HEK293 (cell line): ENCODE measurements at regions not wholly inside any gene's neighbourhood (a gene's known extent, or its start where the extent isn't known, plus 50 kb on each side); places are given as distances from the start of the nearest gene placed in this dataset.

ENCODE experiments used
- CTCF ChIP-seq: fragments of 450-650 bp; formaldehyde crosslinking; IDR thresholded peaks from 2 replicates; pipeline ENCODE4 v1.5.1; 2016; ENCODE audit warnings: missing biosample characterization, missing genetic modification characterization
- MYNN ChIP-seq: fragments of 450-650 bp; formaldehyde crosslinking; IDR thresholded peaks from 2 replicates; pipeline ENCODE4 v1.5.1; 2016; ENCODE audit warnings: missing biosample characterization, missing genetic modification characterization, borderline replicate concordance
- PRDM1 ChIP-seq: fragments of 450-650 bp; formaldehyde crosslinking; IDR thresholded peaks from 2 replicates; pipeline ENCODE4; 2016; ENCODE audit warnings: missing biosample characterization, missing genetic modification characterization
- ZNF10 ChIP-seq: fragments of 450-650 bp; formaldehyde crosslinking; IDR thresholded peaks from 2 replicates; pipeline ENCODE4 v1.5.1; 2017; ENCODE audit warnings: missing biosample characterization, missing genetic modification characterization
- ZNF202 ChIP-seq: fragments of 450-650 bp; formaldehyde crosslinking; IDR thresholded peaks from 2 replicates; pipeline ENCODE4 v1.5.1; 2016; ENCODE audit warnings: missing biosample characterization, missing genetic modification characterization, borderline replicate concordance
- ZNF791 ChIP-seq: fragments of 450-650 bp; formaldehyde crosslinking; IDR thresholded peaks from 2 replicates; pipeline ENCODE4 v1.5.1; 2016; ENCODE audit warnings: missing biosample characterization, missing genetic modification characterization
- TF ChIP-seq, protein P1 (sequence below): fragments of 450-650 bp; formaldehyde crosslinking; IDR thresholded peaks from 2 replicates; pipeline ENCODE4 v1.5.1; 2016; ENCODE audit warnings: missing biosample characterization, missing genetic modification characterization
- TF ChIP-seq, protein P2 (sequence below): fragments of 450-650 bp; formaldehyde crosslinking; IDR thresholded peaks from 2 replicates; pipeline ENCODE4 v1.5.1; 2016; ENCODE audit warnings: missing biosample characterization, missing genetic modification characterization
- TF ChIP-seq, protein P3 (sequence below): fragments of 450-650 bp; formaldehyde crosslinking; IDR thresholded peaks from 2 replicates; pipeline ENCODE4 v1.5.1; 2016; ENCODE audit warnings: missing biosample characterization, missing genetic modification characterization

DNA sequence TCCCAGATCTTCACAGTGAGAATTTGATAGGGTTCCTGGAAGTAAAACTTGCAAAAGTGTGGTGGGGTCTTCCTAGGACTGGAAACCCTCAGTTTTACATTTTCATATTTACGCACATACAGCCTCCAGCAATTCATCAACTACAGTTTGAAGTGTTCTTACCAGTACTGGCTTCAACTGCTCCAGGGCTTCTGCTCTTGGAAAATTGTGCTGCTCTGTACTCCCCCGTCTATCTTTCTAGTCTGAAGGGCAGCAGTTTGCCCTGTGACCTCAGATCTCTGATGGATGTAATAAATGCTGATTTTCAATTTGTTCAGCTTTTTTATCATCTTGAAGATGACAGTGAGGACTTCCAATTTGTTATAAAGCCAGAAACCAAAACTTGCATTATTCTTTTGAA, 458.9 kb upstream of the FSTL5 start:
- no peak for TF ChIP-seq CTCF (tag by site-specific recombination)
- no peak for TF ChIP-seq ZNF10
- TF ChIP-seq ZNF202: no peak
- TF ChIP-seq MYNN (tag by site-specific recombination): no peak
- TF ChIP-seq, protein P1, sequence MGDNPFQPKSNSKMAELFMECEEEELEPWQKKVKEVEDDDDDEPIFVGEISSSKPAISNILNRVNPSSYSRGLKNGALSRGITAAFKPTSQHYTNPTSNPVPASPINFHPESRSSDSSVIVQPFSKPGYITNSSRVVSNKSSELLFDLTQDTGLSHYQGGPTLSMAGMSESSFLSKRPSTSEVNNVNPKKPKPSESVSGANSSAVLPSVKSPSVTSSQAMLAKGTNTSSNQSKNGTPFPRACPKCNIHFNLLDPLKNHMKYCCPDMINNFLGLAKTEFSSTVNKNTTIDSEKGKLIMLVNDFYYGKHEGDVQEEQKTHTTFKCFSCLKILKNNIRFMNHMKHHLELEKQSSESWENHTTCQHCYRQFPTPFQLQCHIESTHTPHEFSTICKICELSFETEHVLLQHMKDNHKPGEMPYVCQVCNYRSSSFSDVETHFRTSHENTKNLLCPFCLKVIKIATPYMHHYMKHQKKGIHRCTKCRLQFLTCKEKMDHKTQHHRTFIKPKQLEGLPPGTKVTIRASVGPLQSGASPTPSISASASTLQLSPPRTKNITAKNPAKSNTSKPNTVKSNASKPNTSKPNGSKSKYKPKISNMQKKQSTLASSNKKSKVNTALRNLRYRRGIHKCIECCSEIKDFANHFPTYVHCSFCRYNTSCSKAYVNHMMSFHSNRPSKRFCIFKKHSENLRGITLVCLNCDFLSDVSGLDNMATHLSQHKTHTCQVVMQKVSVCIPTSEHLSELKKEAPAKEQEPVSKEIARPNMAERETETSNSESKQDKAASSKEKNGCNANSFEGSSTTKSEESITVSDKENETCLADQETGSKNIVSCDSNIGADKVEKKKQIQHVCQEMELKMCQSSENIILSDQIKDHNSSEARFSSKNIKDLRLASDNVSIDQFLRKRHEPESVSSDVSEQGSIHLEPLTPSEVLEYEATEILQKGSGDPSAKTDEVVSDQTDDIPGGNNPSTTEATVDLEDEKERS: no peak
- TF ChIP-seq, protein P2, sequence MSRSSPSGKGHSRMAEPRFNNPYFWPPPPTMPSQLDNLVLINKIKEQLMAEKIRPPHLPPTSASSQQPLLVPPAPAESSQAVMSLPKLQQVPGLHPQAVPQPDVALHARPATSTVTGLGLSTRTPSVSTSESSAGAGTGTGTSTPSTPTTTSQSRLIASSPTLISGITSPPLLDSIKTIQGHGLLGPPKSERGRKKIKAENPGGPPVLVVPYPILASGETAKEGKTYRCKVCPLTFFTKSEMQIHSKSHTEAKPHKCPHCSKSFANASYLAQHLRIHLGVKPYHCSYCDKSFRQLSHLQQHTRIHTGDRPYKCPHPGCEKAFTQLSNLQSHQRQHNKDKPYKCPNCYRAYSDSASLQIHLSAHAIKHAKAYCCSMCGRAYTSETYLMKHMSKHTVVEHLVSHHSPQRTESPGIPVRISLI (tag by site-specific recombination): no peak
- TF ChIP-seq PRDM1 (tag by site-specific recombination): no peak
- TF ChIP-seq, protein P3, sequence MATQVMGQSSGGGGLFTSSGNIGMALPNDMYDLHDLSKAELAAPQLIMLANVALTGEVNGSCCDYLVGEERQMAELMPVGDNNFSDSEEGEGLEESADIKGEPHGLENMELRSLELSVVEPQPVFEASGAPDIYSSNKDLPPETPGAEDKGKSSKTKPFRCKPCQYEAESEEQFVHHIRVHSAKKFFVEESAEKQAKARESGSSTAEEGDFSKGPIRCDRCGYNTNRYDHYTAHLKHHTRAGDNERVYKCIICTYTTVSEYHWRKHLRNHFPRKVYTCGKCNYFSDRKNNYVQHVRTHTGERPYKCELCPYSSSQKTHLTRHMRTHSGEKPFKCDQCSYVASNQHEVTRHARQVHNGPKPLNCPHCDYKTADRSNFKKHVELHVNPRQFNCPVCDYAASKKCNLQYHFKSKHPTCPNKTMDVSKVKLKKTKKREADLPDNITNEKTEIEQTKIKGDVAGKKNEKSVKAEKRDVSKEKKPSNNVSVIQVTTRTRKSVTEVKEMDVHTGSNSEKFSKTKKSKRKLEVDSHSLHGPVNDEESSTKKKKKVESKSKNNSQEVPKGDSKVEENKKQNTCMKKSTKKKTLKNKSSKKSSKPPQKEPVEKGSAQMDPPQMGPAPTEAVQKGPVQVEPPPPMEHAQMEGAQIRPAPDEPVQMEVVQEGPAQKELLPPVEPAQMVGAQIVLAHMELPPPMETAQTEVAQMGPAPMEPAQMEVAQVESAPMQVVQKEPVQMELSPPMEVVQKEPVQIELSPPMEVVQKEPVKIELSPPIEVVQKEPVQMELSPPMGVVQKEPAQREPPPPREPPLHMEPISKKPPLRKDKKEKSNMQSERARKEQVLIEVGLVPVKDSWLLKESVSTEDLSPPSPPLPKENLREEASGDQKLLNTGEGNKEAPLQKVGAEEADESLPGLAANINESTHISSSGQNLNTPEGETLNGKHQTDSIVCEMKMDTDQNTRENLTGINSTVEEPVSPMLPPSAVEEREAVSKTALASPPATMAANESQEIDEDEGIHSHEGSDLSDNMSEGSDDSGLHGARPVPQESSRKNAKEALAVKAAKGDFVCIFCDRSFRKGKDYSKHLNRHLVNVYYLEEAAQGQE (tag by site-specific recombination): no peak
- TF ChIP-seq ZNF791: no peak
